ENCODE measurements at regions not wholly inside any gene's neighbourhood (a gene's known extent, or its start where the extent isn't known, plus 50 kb on each side); places are given as distances from the start of the nearest gene placed in this dataset.

GRCh38 chr4:18248611-18249010 lies 227.1 kb upstream of the LCORL start:
- no peak for TF ChIP-seq CTCF (IDR thresholded peaks at IDR 0.05; ENCODE audit: insufficient read depth, low read length, poor library complexity, severe bottlenecking)
- DNase-seq (ENCODE audit: extremely low read depth, insufficient read length), result no peak
- no peaks in the 10 kb centered on the region for H3K36me3 ChIP-seq (ENCODE audit: control insufficient read depth, insufficient read depth, low read length)
- H3K4me3 ChIP-seq (replicated peaks; ENCODE audit: low read depth, low read length), result no peak overlapping the region
- H3K27me3 ChIP-seq (replicated peaks; ENCODE audit: control insufficient read depth, insufficient read depth, low read length), result no peaks in the 10 kb centered on the region

DNA sequence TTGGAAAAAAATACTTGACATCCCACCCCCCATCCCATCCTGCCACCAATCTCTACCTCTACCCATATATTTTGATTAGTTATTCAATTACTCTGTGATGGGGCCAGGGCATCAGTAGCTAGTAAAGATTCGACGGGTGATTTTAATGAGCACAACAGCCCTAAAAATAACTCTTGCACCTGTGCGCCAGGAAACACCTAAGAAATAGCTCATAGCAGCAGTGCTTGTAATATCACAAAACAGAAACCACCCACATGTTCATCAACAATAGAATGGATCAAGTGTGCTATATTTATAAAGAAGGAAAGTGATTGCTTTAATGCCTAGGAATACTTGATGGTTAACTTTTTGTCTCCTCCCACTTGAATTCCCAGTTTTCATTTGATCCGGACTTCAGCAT lies 225.6 kb upstream of the LCORL start:
- TF ChIP-seq CTCF (IDR thresholded peaks at IDR 0.05; ENCODE audit: insufficient read depth, low read length, poor library complexity, severe bottlenecking), result no peak
- no peak overlapping the region for H3K4me3 ChIP-seq (replicated peaks; ENCODE audit: low read depth, low read length)
- DNase-seq (ENCODE audit: extremely low read depth, insufficient read length), result no peak

GRCh38 chr4:18242919-18243693 lies 221.6 kb upstream of the LCORL start:
- no peaks in the 10 kb centered on the region for H3K27me3 ChIP-seq (replicated peaks; ENCODE audit: control insufficient read depth, insufficient read depth, low read length)
- no peak for DNase-seq (ENCODE audit: extremely low read depth, insufficient read length)
- H3K4me3 ChIP-seq (replicated peaks; ENCODE audit: low read depth, low read length), result no peak overlapping the region
- no peak for TF ChIP-seq CTCF (IDR thresholded peaks at IDR 0.05; ENCODE audit: insufficient read depth, low read length, poor library complexity, severe bottlenecking)
- no peaks in the 10 kb centered on the region for H3K36me3 ChIP-seq (ENCODE audit: control insufficient read depth, insufficient read depth, low read length)

More for the DNA sequence above, 225.6 kb upstream of the LCORL start:
- Histone ChIP-seq H3K36me3 (ENCODE audit: control insufficient read depth, insufficient read depth, low read length) (no peaks in the 10 kb centered on the region), H3K27me3 (replicated peaks; ENCODE audit: control insufficient read depth, insufficient read depth, low read length) (no peaks in the 10 kb centered on the region)

GRCh38 chr4:18241727-18242126 lies 220.2 kb upstream of the LCORL start:
- no peaks in the 10 kb centered on the region for H3K27me3 ChIP-seq (replicated peaks; ENCODE audit: control insufficient read depth, insufficient read depth, low read length)
- no peak for DNase-seq (ENCODE audit: extremely low read depth, insufficient read length)
- no peak for TF ChIP-seq CTCF (IDR thresholded peaks at IDR 0.05; ENCODE audit: insufficient read depth, low read length, poor library complexity, severe bottlenecking)

DNA sequence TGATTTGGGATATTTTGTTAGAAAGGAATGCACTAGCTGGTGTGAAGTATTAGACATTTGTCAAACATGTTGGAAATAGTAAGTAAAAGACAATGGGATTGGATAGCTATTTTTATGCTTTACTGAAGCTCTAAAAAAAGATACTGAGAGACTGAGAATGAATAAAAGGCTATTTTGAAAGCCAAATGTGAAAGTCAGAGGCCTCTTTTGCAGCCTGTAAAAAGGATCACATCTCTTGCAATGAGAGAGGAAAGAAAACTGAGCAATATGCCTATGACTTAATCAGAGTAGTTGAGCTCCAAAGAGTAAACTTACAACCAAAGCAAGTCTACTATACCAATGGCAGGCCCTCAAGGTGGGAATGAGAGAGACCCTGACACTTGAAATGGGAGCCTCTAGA lies 212.6 kb upstream of the LCORL start:
- no peak for DNase-seq (ENCODE audit: extremely low read depth, insufficient read length)
- H3K27me3 ChIP-seq (replicated peaks; ENCODE audit: control insufficient read depth, insufficient read depth, low read length), result no peaks in the 10 kb centered on the region
- H3K36me3 ChIP-seq (ENCODE audit: control insufficient read depth, insufficient read depth, low read length), result no peaks in the 10 kb centered on the region
- H3K4me3 ChIP-seq (replicated peaks; ENCODE audit: low read depth, low read length), result no peak overlapping the region
- TF ChIP-seq CTCF (IDR thresholded peaks at IDR 0.05; ENCODE audit: insufficient read depth, low read length, poor library complexity, severe bottlenecking), result no peak

More at GRCh38 chr4:18241727-18242126, 220.2 kb upstream of the LCORL start:
- Histone ChIP-seq H3K4me3 (replicated peaks; ENCODE audit: low read depth, low read length) (no peak overlapping the region), H3K36me3 (ENCODE audit: control insufficient read depth, insufficient read depth, low read length) (no peaks in the 10 kb centered on the region)

Data from GM06990 (cell line).